GM18499 (cell line): ENCODE measurements at regions not wholly inside any gene's neighbourhood (a gene's known extent, or its start where the extent isn't known, plus 50 kb on each side); places are given as distances from the start of the nearest gene placed in this dataset.

ENCODE experiments used
- ATAC-seq: cut with Tn5 transposase; IDR thresholded peaks from one replicate; pipeline ENCODE4 v1.9.1; 2021; ENCODE audit warnings: moderate number of reproducible peaks; ENCODE audit not compliant: insufficient read depth, unreplicated experiment

DNA sequence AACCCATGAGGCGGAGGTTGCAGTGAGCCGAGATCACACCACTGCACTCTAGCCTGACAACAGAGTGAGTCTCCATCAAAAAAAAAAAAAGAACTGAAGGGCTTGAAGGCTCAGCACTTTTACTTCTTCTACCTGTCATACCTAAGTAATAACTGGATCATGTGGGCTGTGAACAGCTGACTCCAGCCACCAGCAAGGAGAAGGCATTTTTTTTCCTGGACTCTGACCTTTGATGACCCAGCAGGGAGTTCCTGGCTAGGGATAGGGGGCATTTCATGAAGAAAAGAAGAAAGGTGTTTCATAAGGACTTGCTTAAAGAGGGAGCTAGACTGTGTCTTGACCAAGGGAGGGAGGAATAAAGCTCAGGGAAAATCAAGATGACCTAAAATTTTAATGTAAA is 266.0 kb downstream of the ZNF621 start:
- ATAC-seq = no peak

DNA sequence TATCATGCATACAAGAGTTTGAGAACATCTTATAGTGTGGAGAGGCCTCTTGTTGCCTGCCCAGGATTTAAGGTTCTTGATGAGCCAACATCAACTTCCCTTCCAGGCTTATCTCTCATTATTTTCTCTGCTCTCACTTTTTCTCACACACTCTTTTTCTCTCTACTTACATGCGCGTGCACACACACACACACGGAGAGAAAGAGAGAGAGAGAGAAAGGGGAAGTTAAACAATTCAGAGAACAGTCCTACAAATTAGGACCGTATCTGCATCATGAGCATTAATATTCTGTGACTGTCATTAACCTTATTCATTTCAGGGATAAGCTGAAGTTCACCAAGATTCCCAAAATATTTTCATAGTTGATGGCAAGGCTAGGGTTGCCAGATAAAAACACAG is 269.0 kb downstream of the ZNF621 start:
- ATAC-seq = no peak

DNA sequence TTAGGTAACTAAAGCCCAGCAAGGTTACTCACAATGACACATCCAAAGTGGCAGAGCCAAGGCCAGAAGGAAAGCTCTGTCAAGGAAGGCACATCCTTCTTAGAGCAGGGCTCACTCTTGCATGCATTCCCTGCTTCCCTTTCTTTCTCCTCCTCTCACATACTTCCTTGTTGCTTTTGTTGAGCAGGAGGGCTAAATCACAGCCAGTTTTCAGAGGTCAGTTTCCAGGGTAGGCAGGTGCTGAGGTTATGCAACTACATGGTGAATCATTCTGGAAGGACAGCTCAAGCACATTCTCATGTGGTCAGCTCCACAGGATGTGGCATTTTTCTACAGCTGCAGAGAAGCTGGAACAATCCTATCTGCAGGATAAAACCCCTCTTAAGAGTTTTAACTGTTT is 275.6 kb downstream of the ZNF621 start:
- ATAC-seq = no peak

DNA sequence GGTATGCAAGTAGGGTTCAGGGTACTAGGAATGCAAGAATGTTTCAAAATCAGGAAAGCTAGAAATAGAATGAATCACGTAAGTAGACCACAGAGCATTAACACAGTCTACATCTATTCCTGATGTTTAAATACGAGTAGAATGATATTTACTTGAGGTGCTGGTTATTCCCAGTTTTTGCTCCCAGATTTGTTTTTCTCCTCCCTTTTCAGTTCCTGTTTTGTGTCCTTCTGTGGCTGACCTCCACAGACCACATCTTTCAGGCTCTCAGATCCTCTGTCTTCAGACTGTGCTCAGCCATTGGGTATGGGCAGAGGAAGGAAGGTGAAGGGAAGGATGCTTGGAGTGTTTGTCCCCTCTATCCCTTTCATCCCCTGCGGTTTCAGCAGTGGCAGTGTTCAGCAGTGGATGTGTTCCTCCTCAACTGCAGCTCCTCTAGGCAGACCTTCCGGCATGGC is 276.6 kb downstream of the ZNF621 start:
- no peak for ATAC-seq

DNA sequence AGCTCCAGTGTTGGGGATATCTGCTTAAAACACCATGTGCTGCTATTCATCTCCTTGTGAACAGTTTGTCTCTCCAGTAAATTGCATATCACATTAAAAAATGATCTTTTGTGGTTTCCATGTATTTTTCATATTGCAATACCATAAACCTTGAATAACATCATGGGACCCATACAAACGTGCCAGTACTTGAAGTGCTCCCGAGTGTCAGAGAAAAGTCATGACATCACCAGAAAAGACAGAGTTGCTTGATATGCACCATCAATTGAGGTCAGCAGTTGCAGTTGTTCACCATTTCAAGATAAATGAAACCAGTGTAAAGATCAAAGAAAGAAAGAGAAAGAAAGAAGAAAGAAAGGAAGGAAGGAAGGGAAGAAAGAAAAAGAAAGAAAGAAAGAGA is 278.6 kb downstream of the ZNF621 start:
- ATAC-seq = no peak

- no peak for ATAC-seq
These were observed 280.7 kb downstream of the ZNF621 start for GRCh38 chr3:40805456-40805855.

DNA sequence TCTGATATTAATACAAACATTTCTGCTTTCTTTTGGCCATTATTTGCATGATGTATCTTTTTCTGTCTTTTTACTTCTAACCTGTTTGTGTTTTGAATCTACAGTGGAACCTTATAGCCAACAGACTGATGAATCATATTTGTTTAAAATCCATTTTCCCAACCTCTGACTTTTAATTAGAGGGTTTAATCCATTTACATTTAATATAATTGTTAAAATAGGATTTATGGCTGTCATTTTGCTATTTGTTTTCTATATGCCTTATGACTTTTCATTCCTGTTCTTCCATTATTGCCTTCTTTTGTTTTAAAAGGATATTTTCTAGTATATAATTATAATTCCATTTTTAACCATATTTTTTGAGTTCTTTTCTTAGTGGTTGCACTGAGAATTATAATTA is 286.1 kb downstream of the ZNF621 start:
- ATAC-seq = no peak

DNA sequence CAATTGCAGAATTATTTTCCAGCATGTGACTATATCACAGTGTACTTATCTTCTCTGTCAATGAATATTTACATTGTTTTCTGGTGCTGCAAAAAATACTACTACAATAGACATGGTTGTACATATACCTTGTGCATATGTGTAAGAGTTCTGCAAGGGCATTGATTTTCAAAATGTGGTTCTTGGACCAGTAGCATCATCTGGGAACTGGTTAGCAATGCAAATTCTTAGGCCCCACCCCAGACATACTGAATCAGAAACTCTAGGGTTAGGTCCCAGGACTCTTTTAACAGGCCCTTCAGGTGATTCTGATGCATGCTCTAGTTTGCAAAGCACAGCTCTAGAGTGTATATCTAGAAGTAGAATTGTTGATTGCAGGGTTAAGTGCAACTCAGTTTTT is 292.3 kb downstream of the ZNF621 start:
- ATAC-seq = no peak

DNA sequence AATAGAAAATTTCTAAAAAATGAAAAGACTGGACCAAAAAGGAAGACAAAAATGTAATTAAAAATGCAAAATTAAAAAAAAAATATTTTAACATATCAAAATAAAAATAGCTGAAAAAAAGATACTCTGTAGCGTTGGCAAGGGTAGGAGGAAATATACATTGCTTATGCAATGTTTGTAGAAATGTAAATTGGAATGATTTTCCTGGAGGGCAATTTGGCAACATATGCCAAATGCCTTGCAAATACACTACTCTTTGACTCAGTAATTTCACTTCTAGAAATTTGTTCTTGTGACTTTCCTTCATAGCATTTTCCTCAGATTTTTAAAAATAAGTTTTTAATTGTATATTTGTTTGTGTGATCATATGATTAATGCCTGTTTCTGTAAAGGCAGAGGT is 296.6 kb downstream of the ZNF621 start:
- no peak for ATAC-seq

- ATAC-seq = no peak
These were observed 302.5 kb downstream of the ZNF621 start for GRCh38 chr3:40827226-40827625.

DNA sequence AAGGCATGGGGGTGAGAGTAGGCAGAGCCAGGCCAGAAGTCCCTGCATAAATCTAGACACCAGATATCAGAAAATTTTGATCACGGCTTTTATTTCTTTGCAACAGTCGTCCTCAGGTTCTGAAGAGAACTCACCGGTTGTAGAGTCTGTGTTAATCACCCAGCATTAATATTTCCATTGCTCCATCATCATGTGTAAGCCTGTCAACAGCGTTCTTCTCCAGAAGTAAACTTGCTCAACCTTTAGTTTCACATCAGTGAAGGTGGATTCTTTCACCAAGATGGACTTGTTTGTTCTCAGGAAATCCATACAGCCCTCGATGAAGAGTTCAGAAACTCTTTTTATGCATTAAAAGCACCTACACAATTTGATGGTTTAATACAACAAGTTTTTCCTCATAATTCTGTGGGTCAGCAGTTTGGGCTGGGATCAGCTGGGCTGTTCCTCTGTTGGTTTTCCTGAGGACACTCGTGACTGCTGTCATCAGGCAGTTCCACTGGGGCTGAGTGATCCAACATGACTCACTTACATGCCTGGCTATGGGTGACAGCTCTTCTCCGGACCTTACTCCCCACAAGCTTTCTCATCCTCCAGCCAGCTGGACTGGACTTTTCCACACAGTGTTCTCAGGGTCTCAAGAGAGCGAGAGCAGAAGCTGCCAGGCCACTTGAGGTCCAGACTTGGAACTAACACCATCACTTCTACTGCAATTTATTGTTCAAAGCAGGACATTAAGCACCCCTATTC is 303.4 kb downstream of the ZNF621 start:
- ATAC-seq = no peak

DNA sequence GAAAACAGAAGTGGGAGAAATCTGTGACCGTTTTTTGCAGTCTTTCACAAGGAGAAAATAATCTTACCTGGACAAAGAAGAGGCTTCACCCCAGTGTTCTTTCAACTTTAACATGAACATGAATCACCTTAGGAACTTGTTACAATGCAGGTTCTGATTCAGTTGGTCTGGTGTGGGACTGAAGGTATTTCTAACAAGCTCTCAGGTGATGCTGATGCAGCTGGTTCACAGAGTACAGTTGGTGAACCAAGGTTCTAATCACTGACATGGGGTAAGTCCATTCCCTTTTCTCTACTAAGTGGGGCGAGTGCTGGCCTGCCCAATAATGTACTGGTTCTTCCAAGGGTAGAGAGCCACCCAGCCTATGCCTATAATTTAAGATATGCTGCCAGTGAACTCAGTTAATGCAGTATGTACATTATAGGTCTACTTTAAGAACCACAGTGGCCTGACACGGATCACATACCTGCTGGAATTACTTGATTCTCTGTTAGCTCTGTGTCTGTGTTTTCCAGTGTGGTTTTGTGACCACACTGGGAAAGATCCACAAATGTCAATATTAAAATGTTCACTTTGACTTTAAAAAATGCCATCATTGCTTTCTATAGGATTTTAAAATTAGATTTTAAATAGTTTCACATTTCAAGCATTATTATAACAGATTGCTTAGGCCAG is 304.1 kb downstream of the ZNF621 start:
- no peak for ATAC-seq

GRCh38 chr3:40829876-40830275 is 305.1 kb downstream of the ZNF621 start:
- ATAC-seq = no peak

DNA sequence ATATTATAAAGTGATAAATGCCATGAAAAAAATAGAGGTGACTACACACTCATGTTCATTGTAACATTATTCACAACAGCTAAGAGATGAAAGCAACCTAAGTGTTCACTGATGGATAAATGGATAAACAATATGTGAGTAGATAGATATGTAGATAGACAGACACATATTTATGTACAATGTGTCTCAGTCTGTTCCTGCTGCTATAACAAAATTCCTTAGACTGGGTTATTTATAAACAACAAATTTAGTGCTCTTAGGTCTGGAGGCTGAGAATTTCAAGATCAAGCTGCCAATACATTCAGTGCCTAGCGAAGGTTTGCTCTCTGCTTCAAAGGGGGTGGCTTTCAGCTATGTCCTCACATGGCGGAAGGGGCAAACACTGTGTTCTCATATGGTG is 312.5 kb downstream of the ZNF621 start:
- no peak for ATAC-seq

DNA sequence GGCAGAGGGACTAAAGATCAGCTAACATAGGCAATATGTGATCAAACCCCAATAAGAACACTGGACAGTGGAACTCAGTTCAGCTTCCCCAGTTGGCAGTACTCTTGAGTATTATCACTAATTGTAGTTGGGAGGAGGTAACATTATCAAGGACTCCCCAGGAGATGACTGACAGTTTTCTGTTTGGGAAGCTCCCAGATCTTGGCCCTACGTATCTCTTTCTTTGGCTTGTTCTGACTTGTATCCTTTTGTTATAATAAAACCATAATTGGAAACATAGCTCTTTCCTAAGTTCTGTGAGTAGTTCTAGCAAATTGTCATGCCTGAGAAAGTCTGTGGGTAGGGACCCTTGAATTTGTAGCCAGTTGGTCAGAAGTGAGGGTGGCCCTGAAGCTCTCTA is 316.4 kb downstream of the ZNF621 start:
- no peak for ATAC-seq

DNA sequence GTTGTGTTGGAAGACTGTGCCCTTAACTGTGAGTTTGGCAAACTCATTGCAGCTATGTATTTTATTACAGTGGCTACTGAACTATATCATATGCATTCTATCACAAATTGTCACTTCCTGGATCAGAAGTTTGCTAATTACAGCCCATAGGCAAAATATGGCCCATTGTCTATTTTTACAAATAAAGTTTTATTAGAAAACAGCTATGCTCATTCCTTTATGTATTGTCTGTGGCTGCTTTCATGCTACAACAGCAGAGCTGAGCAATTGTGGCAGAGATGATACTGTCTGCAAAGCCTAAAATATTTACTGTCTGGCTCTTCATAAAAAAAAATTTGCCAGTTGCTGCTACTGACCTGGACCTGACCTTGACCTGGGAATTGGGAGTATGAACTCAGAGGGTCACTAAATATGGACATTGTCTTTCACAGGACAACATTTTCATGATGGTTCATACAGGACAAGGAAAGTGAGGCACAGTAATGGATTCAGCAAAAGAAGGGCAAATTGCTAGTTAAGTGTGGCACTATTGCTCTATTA is 316.9 kb downstream of the ZNF621 start:
- ATAC-seq = no peak

- no peak for ATAC-seq
These were observed 318.0 kb downstream of the ZNF621 start for GRCh38 chr3:40842714-40843113.

DNA sequence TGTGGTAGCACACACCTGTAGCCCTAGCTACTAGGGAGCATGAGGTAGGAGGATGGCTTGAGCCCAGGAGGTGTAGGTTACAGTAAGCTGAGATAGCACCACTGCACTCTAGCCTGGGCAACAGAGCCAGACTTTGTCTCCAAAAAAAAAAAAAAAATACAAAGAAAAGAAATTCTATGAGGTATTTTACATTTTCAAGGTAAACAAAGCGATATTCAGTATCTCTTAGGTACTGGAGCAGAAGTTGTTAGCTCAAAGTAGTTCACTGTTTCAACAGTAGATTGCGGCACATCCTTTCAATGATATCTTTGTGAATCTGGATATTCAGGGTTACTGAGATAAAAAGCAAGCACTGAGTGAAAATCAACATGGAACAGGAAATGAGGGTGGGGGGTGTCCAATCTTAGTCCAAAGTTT is 318.5 kb downstream of the ZNF621 start:
- ATAC-seq = no peak

DNA sequence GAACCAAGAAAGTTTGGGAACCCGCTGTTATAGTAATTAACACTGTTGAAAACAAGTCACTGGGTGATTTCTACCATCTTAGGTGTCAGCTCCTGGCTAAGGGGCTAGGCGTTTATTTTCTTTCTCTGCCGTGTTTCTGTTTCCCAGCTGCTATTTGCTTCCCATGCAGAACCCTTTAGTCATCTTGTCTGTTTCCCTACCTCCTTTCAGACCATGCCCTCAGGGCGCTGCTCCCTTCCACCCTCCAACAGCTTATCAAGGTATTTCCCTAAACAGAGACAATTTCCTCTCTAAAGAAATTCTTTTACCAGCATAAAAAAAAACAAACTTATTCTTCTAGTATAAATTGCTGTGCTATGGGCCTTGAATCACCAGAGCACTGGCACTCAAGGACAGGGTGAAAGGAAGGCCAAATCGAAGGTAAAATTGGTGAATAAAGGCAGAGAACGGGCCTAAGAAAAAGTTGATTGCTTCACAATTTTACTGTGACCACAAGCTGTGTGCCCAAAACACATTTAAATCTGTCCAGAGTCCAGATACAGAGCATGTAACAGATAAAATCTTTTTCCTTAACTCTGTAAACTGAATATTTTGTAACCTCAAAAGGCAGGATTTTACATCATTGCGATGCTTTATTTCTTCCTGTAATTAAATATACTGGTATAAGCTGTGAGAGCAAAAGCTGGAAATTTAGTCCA is 319.2 kb downstream of the ZNF621 start:
- ATAC-seq = no peak

GRCh38 chr3:40844896-40845295 is 320.1 kb downstream of the ZNF621 start:
- no peak for ATAC-seq

DNA sequence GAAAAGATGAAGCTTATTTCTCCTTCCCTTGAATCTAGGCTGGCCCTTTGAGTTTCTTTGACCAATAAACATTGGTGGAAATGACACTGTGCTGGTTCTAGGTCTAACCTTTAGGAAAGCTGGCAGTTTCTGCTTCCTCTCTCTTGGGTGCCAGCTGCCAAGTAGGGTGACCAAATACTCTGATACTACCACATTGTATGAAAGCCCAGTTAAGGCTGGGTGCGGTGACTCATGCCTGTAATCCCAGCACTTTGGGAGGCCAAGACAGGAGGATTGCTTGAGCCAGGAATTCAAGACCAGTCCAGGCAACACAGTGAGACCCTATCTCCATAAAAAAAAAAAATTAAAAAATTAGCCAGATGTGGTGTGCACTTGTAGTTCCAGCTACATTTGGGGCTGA is 320.7 kb downstream of the ZNF621 start:
- no peak for ATAC-seq
